Effector memory CD4-positive, alpha-beta T cell (primary cell): ENCODE measurements at regions not wholly inside any gene's neighbourhood (a gene's known extent, or its start where the extent isn't known, plus 50 kb on each side); places are given as distances from the start of the nearest gene placed in this dataset.

ENCODE experiments used
- DNase-seq, 3 donors: peaks; one replicate each; pipeline ENCODE4 v3.0.0-alpha.2; 2020
- H3K27ac ChIP-seq: 2 replicates; pipeline ENCODE4 v1.7.0; 2013; ENCODE audit warnings: mild to moderate bottlenecking, low read length, moderate library complexity; ENCODE audit not compliant: insufficient read depth, poor library complexity, severe bottlenecking
- H3K27me3 ChIP-seq: replicated peaks from 2 replicates; pipeline ENCODE4 v1.7.0; 2013; ENCODE audit warnings: mild to moderate bottlenecking, low read length; ENCODE audit not compliant: insufficient read depth, control insufficient read depth, poor library complexity, severe bottlenecking
- H3K36me3 ChIP-seq: 2 replicates; pipeline ENCODE4 v1.7.0; 2013; ENCODE audit warnings: mild to moderate bottlenecking, low read length, moderate library complexity; ENCODE audit not compliant: control insufficient read depth, insufficient read depth
- H3K4me1 ChIP-seq: 2 replicates; pipeline ENCODE4 v1.7.0; 2013; ENCODE audit warnings: low read length, mild to moderate bottlenecking; ENCODE audit not compliant: control insufficient read depth, insufficient read depth, poor library complexity, severe bottlenecking
- H3K4me3 ChIP-seq: 2 replicates; pipeline ENCODE4 v1.7.0; 2013; ENCODE audit warnings: low read length, low read depth, mild to moderate bottlenecking; ENCODE audit not compliant: insufficient read depth, poor library complexity, severe bottlenecking
- H3K9me3 ChIP-seq: 2 replicates; pipeline ENCODE4 v1.7.0; 2013; ENCODE audit warnings: mild to moderate bottlenecking, low read length, moderate library complexity; ENCODE audit not compliant: control insufficient read depth

DNA sequence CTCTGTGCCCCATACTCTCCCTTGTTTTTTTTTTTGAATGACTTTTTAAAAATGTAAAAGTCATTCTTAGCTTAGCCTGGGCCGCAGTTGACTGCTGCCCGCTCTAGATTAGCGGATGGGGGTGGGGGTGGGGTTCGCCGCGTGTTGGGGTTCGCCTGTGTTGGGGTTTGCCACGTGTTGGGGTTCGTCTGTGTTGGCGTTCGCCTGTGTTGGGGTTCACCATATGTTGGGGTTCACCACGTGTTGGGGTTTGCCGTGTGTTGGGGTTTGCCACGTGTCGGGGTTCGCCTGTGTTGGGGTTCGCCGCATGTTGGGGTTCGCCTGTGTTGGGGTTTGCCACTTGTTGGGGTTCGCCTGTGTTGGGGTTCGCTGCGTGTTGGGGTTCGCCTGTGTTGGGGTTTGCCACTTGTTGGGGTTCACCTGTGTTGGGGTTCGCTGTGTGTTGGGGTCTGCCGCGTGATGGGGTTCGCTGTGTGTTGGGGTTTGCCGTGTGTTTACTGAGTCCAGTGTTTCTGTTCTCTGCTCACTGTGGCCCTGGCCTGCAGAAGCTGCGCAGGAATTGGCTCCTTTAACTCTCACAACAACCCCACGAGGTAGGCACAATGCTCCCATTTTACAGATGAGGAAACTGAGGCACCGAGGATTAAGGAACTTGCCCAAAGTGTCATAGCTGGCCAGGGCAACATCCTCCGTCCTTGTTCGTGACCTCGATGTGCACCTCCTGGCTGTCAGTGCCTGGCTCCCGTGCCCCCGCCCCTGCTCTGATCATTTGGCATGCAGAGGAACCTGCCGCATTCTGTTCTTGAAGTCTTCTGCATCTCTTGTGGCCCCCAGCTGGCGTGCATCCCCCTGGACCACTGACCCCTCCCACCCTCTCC lies 96.6 kb upstream of the CIBAR2 start:
- DNase-seq = no peak
- no peaks in the 10 kb centered on the region for H3K27me3 ChIP-seq
- no peaks in the 10 kb centered on the region for H3K9me3 ChIP-seq
- no peak overlapping the region for H3K4me3 ChIP-seq
- H3K27ac ChIP-seq = no peak overlapping the region
- no peaks in the 10 kb centered on the region for H3K4me1 ChIP-seq
- H3K36me3 ChIP-seq = no peaks in the 10 kb centered on the region

GRCh38 chr16:85209526-85210121 lies 97.4 kb upstream of the CIBAR2 start:
- Histone ChIP-seq H3K4me3 (no peak overlapping the region), H3K27ac (no peak overlapping the region), H3K27me3 (no peaks in the 10 kb centered on the region), H3K4me1 (no peaks in the 10 kb centered on the region), H3K36me3 (no peaks in the 10 kb centered on the region), H3K9me3 (no peaks in the 10 kb centered on the region)
- no peak for DNase-seq

DNA sequence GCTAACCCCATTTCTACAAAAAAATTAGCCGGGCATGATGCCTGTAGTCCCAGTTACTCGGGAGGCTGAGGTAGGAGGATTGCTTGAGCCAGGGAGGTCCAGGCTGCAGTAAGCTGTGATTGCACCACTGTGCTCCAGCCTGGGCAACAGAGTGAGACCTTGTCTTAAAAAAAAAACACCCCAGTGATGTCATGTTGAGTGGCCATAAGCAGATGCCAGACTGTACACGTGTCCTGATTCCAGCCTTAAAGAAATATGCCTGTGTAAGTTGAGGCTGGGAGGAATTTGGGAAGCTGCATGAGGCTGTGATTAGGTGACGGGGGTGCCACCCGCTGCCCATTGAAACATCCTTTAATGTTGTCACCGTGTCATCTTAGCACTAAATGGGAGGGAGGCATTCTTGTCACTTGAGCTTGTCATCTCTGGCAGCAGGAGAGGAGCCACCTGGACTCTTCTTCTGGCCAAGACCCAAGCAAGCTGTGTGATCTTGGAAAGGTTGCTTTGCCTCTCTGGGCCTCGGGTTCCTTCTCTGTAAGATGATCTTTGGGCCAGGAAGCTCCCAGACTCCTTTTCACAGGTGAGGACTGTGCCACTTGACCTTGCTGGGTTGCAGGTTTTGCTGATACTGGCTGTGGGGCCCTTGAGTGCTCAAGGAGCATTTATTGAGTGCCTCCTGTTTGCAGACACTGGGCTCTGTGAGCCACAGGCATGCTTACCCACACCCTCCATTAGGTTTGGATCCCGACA lies 98.3 kb upstream of the CIBAR2 start:
- Histone ChIP-seq H3K27ac (no peak overlapping the region), H3K9me3 (no peaks in the 10 kb centered on the region), H3K36me3 (no peaks in the 10 kb centered on the region), H3K27me3 (no peaks in the 10 kb centered on the region), H3K4me3 (no peak overlapping the region), H3K4me1 (no peaks in the 10 kb centered on the region)
- no peak for DNase-seq

DNA sequence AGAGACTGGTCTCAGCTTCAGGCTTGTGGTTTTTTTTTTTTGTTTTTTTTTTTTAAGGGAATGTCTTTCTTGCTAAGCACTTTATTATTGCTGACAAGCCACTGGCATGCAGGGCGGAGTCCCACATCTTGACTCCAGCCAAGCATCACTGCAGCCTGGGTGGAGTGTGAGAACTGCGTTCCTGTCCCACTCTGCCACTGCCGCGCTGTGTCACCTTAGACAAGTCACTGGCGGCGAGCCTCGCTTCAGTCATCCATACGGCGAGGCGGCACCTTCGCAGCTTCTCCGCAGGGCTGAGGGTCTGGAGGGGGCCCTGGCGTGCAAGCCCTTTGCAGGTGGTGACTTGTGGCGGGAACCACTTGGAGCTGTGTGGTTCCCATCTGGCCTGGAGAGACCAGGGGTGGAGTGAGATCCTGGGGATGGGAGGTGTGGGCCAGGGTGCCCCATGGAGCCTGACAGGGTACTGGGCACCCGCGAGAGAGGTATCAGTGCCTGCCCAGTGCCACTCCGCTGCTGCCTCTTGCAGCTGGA lies 99.1 kb upstream of the CIBAR2 start:
- H3K4me3 ChIP-seq = no peak overlapping the region
- H3K36me3 ChIP-seq = no peaks in the 10 kb centered on the region
- no peak for DNase-seq
- no peaks in the 10 kb centered on the region for H3K4me1 ChIP-seq
- no peaks in the 10 kb centered on the region for H3K9me3 ChIP-seq
- no peaks in the 10 kb centered on the region for H3K27me3 ChIP-seq
- H3K27ac ChIP-seq = no peak overlapping the region

DNA sequence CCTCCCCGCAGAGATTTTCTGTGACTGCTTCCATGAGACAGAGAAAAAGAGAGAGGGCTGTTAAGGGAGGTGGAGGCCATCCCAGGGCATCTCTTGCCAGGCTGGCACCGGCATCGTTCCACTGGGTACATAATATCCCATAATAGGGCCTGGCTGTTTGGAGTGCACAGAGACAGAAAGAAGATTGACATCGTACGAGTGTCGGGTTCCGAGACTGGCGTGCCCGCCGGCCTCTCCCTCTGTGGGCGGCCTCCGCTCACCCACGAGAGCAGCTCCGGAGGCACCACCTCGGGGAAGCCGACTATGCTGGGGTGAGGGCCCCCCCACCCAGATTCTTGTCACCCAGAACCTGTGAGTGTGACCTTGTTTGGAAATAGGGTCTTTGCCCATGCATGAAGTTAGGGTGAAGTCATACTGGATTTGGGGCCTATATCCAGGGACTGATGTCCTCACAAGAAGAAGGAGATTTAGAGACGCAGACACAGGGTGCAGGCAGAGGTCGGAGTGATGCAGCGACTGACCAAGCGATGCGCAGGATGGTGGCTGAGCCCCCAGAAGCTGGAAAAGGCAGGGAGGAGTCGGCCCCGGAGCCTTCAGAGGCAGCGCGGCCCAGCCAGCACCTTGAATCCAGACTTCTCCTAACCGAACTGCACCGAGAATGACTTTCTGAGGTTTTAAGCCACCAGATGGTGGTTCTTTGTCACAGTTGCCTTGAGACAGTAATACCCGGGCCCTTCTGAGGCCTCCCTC lies 101.8 kb upstream of the CIBAR2 start:
- Histone ChIP-seq H3K9me3 (no peaks in the 10 kb centered on the region), H3K36me3 (no peaks in the 10 kb centered on the region), H3K27me3 (no peaks in the 10 kb centered on the region), H3K4me3 (no peak overlapping the region), H3K4me1 (no peaks in the 10 kb centered on the region), H3K27ac (no peak overlapping the region)
- no peak for DNase-seq

- Histone ChIP-seq H3K36me3 (no peaks in the 10 kb centered on the region), H3K9me3 (no peaks in the 10 kb centered on the region), H3K4me1 (no peaks in the 10 kb centered on the region), H3K4me3 (no peak overlapping the region), H3K27me3 (no peaks in the 10 kb centered on the region), H3K27ac (no peak overlapping the region)
- no peak for DNase-seq
Measured at GRCh38 chr16:85215478-85216118, 103.3 kb upstream of the CIBAR2 start.

- H3K4me3 ChIP-seq = no peak overlapping the region
- no peaks in the 10 kb centered on the region for H3K27me3 ChIP-seq
Measured at GRCh38 chr16:85216522-85217375, 104.5 kb upstream of the CIBAR2 start.

DNA sequence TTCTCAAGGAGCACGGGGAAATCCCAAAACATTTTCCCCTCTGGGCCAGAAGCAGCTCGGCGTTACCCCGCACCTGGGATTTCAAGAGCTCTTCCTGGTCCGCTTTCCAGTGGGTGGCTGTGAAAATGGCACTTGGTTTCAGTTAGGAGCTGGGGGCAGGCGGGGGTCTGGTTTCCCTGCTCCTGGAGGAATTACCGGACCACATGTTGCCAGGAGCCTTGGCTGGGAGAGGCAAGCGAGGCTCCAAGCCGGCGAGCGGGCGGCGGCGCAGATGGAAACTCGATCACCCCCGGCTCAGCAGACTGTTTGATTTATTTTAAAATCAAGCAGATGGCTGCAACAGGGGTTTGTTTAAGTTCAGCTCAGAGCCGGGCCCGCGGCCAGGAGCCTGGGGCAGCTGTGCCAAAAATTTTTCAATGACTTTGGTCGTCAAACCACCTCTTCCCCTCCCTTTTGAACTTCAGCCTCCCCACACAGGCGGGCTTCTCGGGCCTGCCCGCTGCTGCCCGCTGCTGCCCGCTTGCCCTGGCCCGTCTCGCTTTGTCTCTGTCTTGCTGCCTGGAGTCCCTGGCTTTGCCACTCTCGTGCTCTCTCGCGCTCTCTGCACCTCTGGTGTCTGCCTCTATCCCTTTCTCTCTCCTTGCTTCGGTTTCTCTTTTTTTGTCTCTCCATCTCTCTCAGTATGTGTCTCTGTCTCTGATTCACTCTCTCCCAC lies 108.0 kb upstream of the CIBAR2 start:
- Histone ChIP-seq H3K4me3 (no peak overlapping the region), H3K4me1 (no peaks in the 10 kb centered on the region)

More at GRCh38 chr16:85216522-85217375, 104.5 kb upstream of the CIBAR2 start:
- no peak for DNase-seq
- no peaks in the 10 kb centered on the region for H3K9me3 ChIP-seq
- no peaks in the 10 kb centered on the region for H3K36me3 ChIP-seq
- no peak overlapping the region for H3K27ac ChIP-seq
- H3K4me1 ChIP-seq = no peaks in the 10 kb centered on the region

More for the DNA sequence above, 108.0 kb upstream of the CIBAR2 start:
- Histone ChIP-seq H3K36me3 (no peaks in the 10 kb centered on the region), H3K27ac (no peak overlapping the region), H3K27me3 (no peaks in the 10 kb centered on the region), H3K9me3 (no peaks in the 10 kb centered on the region)
- no peak for DNase-seq
